SK-N-SH (cell line): ENCODE measurements at regions not wholly inside any gene's neighbourhood (a gene's known extent, or its start where the extent isn't known, plus 50 kb on each side); places are given as distances from the start of the nearest gene placed in this dataset.

Source experiments
- CTCF ChIP-seq: fragments of 200-600 bp; sonication (generic); IDR thresholded peaks from 2 replicates; pipeline ENCODE4 v1.6.1; 2017; ENCODE audit warnings: antibody characterized with exemption, mild to moderate bottlenecking, moderate library complexity
- FOXM1 ChIP-seq: IDR thresholded peaks from 2 replicates; pipeline ENCODE4 v1.4.0; 2012; ENCODE audit warnings: low read depth, mild to moderate bottlenecking
- POLR2AphosphoS5 ChIP-seq: IDR thresholded peaks from 2 replicates; pipeline ENCODE4 v1.6.1; 2012; ENCODE audit warnings: low read depth, low read length
- RCOR1 ChIP-seq: fragments of 150-350 bp; IDR thresholded peaks from 2 replicates; pipeline ENCODE4 v1.6.1; 2017; ENCODE audit warnings: antibody characterized with exemption, low read length
- RFX5 ChIP-seq: IDR thresholded peaks from 2 replicates; pipeline ENCODE4 v1.6.1; 2012; ENCODE audit warnings: mild to moderate bottlenecking, improper control_type of control experiment, low read length
- TAF1 ChIP-seq: IDR thresholded peaks from 2 replicates; pipeline ENCODE4 v1.6.1; 2012; ENCODE audit warnings: low read depth, mild to moderate bottlenecking, low read length, moderate library complexity, borderline replicate concordance
- TF ChIP-seq, protein P1 (sequence below): IDR thresholded peaks from 2 replicates; pipeline ENCODE4; 2012
- TF ChIP-seq, protein P2 (sequence below): IDR thresholded peaks from 2 replicates; pipeline ENCODE4 v1.6.1; 2012; ENCODE audit warnings: mild to moderate bottlenecking, low read depth, low read length, moderate library complexity
- TF ChIP-seq, protein P3 (sequence below): IDR thresholded peaks from 2 replicates; pipeline ENCODE4 v1.4.0; 2012; ENCODE audit warnings: low read depth

DNA sequence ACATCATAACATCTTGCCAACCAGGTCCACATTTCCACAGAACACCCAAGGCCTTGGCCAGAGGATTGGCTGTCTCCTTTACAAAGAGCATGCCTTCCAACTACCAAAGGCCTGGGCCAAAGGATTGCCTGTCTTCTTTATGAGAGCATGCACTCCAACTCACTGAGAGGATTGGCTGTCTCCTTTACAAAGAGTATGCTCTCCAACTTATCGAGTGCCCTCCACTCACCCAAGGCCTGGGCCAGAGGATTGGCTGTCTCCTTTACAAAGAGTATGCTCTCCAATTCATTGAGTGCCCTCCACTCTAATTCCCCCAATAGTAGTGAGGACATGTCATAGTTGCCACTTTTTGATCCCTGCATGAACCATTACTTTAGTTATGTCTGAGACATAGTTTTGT is 79.9 kb upstream of the TAS2R1 start:
- no peak for TF ChIP-seq CTCF
- no peak for TF ChIP-seq RFX5
- TF ChIP-seq, protein P1, sequence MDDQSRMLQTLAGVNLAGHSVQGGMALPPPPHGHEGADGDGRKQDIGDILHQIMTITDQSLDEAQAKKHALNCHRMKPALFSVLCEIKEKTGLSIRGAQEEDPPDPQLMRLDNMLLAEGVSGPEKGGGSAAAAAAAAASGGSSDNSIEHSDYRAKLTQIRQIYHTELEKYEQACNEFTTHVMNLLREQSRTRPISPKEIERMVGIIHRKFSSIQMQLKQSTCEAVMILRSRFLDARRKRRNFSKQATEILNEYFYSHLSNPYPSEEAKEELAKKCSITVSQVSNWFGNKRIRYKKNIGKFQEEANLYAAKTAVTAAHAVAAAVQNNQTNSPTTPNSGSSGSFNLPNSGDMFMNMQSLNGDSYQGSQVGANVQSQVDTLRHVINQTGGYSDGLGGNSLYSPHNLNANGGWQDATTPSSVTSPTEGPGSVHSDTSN, result no peak
- TF ChIP-seq FOXM1, result no peak
- TF ChIP-seq TAF1, result no peak
- no peak for TF ChIP-seq RCOR1
- TF ChIP-seq, protein P2, sequence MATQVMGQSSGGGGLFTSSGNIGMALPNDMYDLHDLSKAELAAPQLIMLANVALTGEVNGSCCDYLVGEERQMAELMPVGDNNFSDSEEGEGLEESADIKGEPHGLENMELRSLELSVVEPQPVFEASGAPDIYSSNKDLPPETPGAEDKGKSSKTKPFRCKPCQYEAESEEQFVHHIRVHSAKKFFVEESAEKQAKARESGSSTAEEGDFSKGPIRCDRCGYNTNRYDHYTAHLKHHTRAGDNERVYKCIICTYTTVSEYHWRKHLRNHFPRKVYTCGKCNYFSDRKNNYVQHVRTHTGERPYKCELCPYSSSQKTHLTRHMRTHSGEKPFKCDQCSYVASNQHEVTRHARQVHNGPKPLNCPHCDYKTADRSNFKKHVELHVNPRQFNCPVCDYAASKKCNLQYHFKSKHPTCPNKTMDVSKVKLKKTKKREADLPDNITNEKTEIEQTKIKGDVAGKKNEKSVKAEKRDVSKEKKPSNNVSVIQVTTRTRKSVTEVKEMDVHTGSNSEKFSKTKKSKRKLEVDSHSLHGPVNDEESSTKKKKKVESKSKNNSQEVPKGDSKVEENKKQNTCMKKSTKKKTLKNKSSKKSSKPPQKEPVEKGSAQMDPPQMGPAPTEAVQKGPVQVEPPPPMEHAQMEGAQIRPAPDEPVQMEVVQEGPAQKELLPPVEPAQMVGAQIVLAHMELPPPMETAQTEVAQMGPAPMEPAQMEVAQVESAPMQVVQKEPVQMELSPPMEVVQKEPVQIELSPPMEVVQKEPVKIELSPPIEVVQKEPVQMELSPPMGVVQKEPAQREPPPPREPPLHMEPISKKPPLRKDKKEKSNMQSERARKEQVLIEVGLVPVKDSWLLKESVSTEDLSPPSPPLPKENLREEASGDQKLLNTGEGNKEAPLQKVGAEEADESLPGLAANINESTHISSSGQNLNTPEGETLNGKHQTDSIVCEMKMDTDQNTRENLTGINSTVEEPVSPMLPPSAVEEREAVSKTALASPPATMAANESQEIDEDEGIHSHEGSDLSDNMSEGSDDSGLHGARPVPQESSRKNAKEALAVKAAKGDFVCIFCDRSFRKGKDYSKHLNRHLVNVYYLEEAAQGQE, result no peak
- TF ChIP-seq, protein P3, sequence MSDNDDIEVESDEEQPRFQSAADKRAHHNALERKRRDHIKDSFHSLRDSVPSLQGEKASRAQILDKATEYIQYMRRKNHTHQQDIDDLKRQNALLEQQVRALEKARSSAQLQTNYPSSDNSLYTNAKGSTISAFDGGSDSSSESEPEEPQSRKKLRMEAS, result no peak
- no peak for TF ChIP-seq POLR2AphosphoS5
